Esophagus (tissue), 2 donors: ENCODE measurements at regions not wholly inside any gene's neighbourhood (a gene's known extent, or its start where the extent isn't known, plus 50 kb on each side); places are given as distances from the start of the nearest gene placed in this dataset.

ENCODE experiments used
- H3K27ac ChIP-seq, 2 donors: one replicate each; pipeline ENCODE4 v1.5.1; 2013; ENCODE audit warnings: low read depth in 2 of 2, mild to moderate bottlenecking in 2 of 2, inconsistent platforms in 1 of 2, low read length in 1 of 2, moderate library complexity in 1 of 2
- H3K27me3 ChIP-seq, 2 donors: one replicate each; pipeline ENCODE4 v1.6.1; 2013; ENCODE audit warnings: low read length in 2 of 2, control low read depth in 1 of 2, mild to moderate bottlenecking in 1 of 2; ENCODE audit not compliant: insufficient read depth in 2 of 2, control insufficient read depth in 1 of 2
- H3K36me3 ChIP-seq, 2 donors: one replicate each; pipeline ENCODE4 v1.6.1; 2013; ENCODE audit warnings: low read length in 1 of 2; ENCODE audit not compliant: control insufficient read depth in 2 of 2, insufficient read depth in 2 of 2
- H3K4me1 ChIP-seq, 2 donors: one replicate each; pipeline ENCODE4 v1.6.1; 2013; ENCODE audit warnings: low read length in 1 of 2; ENCODE audit not compliant: control insufficient read depth in 2 of 2, insufficient read depth in 2 of 2
- H3K4me3 ChIP-seq, 2 donors: one replicate each; pipeline ENCODE4 v1.5.1; 2013; ENCODE audit warnings: low read length in 2 of 2, mild to moderate bottlenecking in 2 of 2, low read depth in 1 of 2, moderate library complexity in 1 of 2
- H3K9me3 ChIP-seq, 2 donors: one replicate each; pipeline ENCODE4 v1.6.1; 2013; ENCODE audit warnings: mild to moderate bottlenecking in 2 of 2, low read depth in 1 of 2, low read length in 1 of 2, moderate library complexity in 1 of 2; ENCODE audit not compliant: control insufficient read depth in 2 of 2, insufficient read depth in 1 of 2
- WGBS, 2 donors: extraction: QIAGEN DNeasy Blood & Tissue Kit; methylation state at CpG; one replicate each; pipeline ENCODE4 v1.1.7; 2013; 5-methylcytosine and 5-hydroxymethylcytosine counted together
- donor health status: healthy with polysubstance abuse.
- donor health status: Bipolar disorder and iron deficiency.

DNA sequence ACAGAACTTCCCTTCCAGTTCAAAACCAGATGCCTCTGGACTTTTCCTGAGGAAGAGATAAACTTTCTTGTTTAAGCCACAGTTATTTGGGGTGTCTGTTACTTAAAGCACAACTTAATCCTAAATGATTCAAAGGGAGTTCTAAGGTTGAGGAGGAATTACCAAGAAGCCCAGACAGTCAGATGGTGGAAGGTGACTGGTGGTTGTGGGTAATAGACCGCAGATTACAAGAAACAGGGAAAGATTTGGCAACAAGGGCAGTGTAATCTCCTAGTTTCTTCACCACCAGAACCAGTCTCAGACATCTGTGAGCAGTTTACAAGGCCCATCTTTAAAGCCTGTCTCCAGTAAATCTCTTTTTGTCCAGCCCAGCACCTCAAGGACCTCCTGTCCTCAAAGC, 130.1 kb upstream of the CTTNBP2NL start:
- 91 to 93% methylated on average over 1 of the region's 1 CpG for WGBS, 2 donors
- H3K27me3 ChIP-seq = no peaks in the 10 kb centered on the region
- H3K4me3 ChIP-seq = no peak overlapping the region
- peaks cover 0 to 4% of the 10 kb centered on the region in 2 donors for H3K9me3 ChIP-seq
- H3K36me3 ChIP-seq = no peaks in the 10 kb centered on the region
- no peak overlapping the region for H3K27ac ChIP-seq
- peaks cover 2 to 3% of the 10 kb centered on the region in 2 donors for H3K4me1 ChIP-seq

DNA sequence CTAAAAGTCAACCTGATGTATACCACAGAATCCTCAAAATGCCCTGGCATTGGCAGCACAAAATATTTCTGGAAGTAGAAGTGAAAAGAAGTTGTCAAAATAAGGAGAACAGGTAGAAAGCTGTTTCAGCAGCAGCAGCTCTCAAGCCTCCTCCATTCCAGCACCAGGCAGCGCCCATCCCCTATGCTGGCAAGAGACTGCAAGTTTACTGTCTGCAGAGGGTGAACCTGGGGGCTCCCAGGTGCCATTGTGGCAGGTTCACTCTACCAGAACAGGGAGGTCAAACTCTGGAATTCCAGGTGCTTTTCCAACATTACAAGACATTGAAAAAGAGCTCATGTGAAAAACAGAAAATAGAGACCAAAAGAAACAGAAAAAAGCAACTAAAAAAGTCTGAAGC, 128.8 kb upstream of the CTTNBP2NL start:
- H3K27ac ChIP-seq = no peak overlapping the region
- H3K36me3 ChIP-seq = no peaks in the 10 kb centered on the region
- no peak overlapping the region for H3K4me3 ChIP-seq
- H3K27me3 ChIP-seq = no peaks in the 10 kb centered on the region
- peaks cover 0 to 4% of the 10 kb centered on the region in 2 donors for H3K9me3 ChIP-seq
- WGBS, 2 donors = 88 to 91% methylated on average over 1 of the region's 1 CpG
- H3K4me1 ChIP-seq = peaks cover 2 to 3% of the 10 kb centered on the region in 2 donors

- peaks cover 0 to 4% of the 10 kb centered on the region in 2 donors for H3K9me3 ChIP-seq
- no peaks in the 10 kb centered on the region for H3K36me3 ChIP-seq
- H3K4me3 ChIP-seq = no peak overlapping the region
- peaks cover 2 to 3% of the 10 kb centered on the region in 2 donors for H3K4me1 ChIP-seq
- H3K27ac ChIP-seq = no peak overlapping the region
- no peaks in the 10 kb centered on the region for H3K27me3 ChIP-seq
Observed at GRCh38 chr1:112267929-112268328, 128.1 kb upstream of the CTTNBP2NL start.

DNA sequence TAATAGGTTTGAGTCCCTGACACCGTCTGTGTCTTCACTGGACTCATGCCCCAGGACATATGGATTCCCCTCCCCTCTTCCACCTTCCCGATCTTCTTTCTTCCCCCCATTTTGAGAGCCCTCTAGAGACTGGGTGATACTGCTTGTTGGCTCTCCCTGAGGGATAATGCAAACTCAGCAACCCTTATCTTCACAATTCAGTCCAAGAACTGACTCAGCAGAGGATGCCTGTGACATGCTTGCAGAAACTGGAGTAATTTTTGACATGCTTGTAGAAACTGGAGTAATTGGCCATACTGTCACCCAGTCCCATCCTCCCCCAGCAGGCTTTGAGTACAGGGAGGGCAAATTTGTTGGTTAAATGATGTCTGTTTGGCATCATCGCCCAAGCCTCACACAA, 127.6 kb upstream of the CTTNBP2NL start:
- Histone ChIP-seq H3K9me3 (peaks cover 0 to 4% of the 10 kb centered on the region in 2 donors), H3K27ac (no peak overlapping the region), H3K27me3 (no peaks in the 10 kb centered on the region), H3K4me1 (peaks cover 2 to 3% of the 10 kb centered on the region in 2 donors), H3K36me3 (no peaks in the 10 kb centered on the region), H3K4me3 (no peak overlapping the region)
- 64 to 77% methylated on average over 3 of the region's 3 CpGs for WGBS, 2 donors

- 92 to 94% methylated on average over 3 of the region's 3 CpGs for WGBS, 2 donors
- Histone ChIP-seq H3K27ac (no peak overlapping the region), H3K27me3 (no peaks in the 10 kb centered on the region), H3K36me3 (no peaks in the 10 kb centered on the region), H3K9me3 (peaks cover 0 to 4% of the 10 kb centered on the region in 2 donors), H3K4me1 (peaks cover 2 to 3% of the 10 kb centered on the region in 2 donors), H3K4me3 (no peak overlapping the region)
Observed at GRCh38 chr1:112271270-112271669, 124.7 kb upstream of the CTTNBP2NL start.

DNA sequence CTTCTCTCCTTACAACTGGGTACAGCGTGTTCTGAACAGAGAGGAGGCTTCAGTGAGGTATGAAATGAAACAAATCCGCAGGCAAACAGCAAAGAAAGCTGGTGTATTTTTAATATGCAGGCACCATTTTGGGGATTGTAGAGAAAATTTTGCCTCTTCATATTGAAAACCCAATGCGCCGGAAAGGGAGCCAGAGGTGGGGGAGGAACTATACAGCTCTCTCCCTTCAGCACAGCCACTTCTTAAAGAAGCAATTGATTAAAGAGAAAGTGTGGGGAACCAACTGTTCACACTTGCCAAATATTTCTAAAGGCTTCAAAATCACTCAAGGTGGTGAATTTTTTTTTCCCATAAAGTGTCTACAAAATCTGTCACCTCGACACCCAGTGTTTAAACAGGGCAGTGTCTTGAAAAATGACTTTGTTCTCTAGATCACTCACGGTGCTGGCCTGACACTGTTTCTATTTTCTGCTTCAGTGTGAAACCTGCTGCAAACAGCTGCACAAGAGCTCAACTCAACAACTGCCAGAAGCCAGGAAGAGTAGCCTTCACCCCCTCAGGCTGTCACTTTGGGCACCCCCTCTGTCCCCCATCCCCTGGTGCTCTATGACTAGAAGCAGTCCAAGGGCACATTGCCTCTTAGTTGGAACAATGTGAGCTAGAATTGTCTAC, 123.8 kb upstream of the CTTNBP2NL start:
- Histone ChIP-seq H3K4me1 (peaks cover 2 to 3% of the 10 kb centered on the region in 2 donors), H3K36me3 (no peaks in the 10 kb centered on the region), H3K4me3 (no peak overlapping the region), H3K27ac (no peak overlapping the region), H3K9me3 (peaks cover 0 to 4% of the 10 kb centered on the region in 2 donors), H3K27me3 (no peaks in the 10 kb centered on the region)
- 60 to 66% methylated on average over 6 of the region's 6 CpGs for WGBS, 2 donors

GRCh38 chr1:112284796-112285195, 111.2 kb upstream of the CTTNBP2NL start:
- Histone ChIP-seq H3K4me1 (no peaks in the 10 kb centered on the region), H3K36me3 (no peaks in the 10 kb centered on the region), H3K4me3 (no peak overlapping the region), H3K27me3 (no peaks in the 10 kb centered on the region), H3K9me3 (no peaks in the 10 kb centered on the region), H3K27ac (no peak overlapping the region)
- 62% methylated on average over 2 of the region's 2 CpGs for WGBS, 2 donors

DNA sequence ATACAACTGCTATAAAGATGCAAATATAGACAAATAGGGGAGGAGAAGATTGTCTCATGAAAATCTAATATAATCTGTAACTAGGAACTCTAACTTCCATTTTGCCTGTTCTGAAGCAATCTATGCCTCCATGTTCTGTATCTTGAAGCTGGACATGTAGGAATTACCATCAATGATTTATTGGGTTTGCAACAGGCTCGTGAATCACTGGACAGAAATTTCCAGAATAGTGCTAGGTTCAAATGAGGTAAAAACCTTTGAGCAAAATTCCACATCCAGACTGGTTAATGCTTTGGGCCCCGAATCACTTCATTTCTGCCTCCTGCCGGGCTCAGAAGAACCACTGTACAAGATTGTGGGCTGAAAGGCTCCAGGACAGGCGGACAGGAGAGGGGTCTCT, 110.7 kb upstream of the CTTNBP2NL start:
- 77 to 79% methylated on average over 4 of the region's 4 CpGs for WGBS, 2 donors
- Histone ChIP-seq H3K4me1 (no peaks in the 10 kb centered on the region), H3K36me3 (no peaks in the 10 kb centered on the region), H3K4me3 (no peak overlapping the region), H3K9me3 (no peaks in the 10 kb centered on the region), H3K27ac (no peak overlapping the region), H3K27me3 (no peaks in the 10 kb centered on the region)

DNA sequence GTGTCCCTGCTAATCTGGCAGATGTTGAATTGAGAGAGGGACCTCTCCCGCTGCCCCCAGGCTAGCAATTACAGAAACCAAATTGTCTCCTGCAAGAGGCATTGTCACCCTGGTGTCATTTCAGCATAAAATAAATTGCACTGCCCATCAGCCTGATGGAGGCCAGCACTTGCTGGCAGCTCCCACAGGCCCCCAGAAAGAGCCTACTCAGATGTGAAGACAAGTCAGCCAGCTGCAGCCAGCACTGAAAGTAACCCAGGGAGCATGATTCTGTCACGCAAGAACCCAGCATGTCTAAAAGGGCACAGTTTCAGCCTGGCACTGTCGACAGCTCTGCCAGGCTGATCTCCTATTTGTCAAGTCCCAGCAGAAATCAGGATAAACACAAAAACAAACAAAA, 110.3 kb upstream of the CTTNBP2NL start:
- H3K4me3 ChIP-seq = no peak overlapping the region
- no peaks in the 10 kb centered on the region for H3K4me1 ChIP-seq
- no peaks in the 10 kb centered on the region for H3K9me3 ChIP-seq
- H3K27me3 ChIP-seq = no peaks in the 10 kb centered on the region
- no peaks in the 10 kb centered on the region for H3K36me3 ChIP-seq
- WGBS, 2 donors = 73 to 78% methylated on average over 3 of the region's 3 CpGs
- H3K27ac ChIP-seq = no peak overlapping the region

DNA sequence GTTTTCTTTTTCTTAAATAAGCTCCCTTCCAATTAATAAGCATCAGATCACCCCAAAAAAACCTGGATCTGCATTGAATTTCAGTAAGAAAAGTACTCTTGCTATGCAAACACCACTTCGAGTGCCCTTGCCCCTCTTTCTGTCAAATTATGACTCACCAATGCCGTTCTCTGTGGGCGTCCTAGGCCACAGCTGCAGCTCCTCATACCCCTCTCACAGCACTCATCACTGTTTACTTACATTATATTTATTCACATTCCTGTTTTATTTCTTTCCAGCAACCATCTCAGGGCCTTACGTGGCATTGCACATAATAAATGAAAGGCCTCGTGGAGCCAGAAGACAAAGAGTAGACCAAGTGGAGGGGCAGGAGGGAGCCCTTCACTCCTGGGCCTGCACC, 99.1 kb upstream of the CTTNBP2NL start:
- Histone ChIP-seq H3K4me3 (no peak overlapping the region), H3K36me3 (no peaks in the 10 kb centered on the region), H3K4me1 (no peaks in the 10 kb centered on the region), H3K9me3 (peaks cover 0 to 2% of the 10 kb centered on the region in 2 donors), H3K27me3 (no peaks in the 10 kb centered on the region), H3K27ac (no peak overlapping the region)
- WGBS, 2 donors = 65 to 72% methylated on average over 5 of the region's 5 CpGs
